Globus pallidus (tissue), 1 donor: ENCODE measurements at regions not wholly inside any gene's neighbourhood (a gene's known extent, or its start where the extent isn't known, plus 50 kb on each side); places are given as distances from the start of the nearest gene placed in this dataset.
"Not testable (repeated sequence)": the region's sequence is repeated elsewhere in the genome, so short reads cannot be mapped to it uniquely, and the experiment has no call there.

Source experiments
- DNase-seq: peaks from one replicate; pipeline ENCODE4 v3.0.0-alpha.2; 2015; ENCODE audit warnings: low spot score

DNA sequence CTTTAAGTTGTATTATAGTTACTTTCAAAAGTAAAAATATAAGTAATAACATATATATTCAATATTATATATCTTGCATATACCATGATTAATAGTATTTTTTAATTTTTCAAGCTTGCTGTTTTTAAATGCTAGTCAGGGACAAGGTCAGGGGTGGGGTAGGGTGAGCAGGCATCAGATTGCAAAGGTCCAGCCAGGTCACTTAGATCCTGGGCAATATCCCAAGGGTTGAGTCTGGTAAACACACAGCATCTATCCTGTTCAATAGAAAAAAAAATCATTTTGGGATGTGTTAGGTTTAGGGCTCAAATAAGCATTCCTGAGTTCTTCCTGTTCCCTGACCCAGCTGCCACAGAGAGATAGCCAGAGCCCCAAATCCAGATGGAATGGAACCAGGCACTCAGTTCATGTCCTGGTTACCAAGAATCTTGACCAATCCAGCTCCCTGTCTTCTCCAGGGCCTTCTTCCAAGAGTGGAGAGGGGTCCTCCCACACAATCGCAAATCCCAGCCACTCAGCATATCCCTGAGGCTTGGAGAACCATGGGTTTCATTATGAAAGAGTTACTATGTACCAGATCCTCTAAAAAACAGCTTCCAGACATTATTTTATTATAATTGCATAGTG lies 134.9 kb upstream of the TOP1 start:
- DNase-seq: no peak

DNA sequence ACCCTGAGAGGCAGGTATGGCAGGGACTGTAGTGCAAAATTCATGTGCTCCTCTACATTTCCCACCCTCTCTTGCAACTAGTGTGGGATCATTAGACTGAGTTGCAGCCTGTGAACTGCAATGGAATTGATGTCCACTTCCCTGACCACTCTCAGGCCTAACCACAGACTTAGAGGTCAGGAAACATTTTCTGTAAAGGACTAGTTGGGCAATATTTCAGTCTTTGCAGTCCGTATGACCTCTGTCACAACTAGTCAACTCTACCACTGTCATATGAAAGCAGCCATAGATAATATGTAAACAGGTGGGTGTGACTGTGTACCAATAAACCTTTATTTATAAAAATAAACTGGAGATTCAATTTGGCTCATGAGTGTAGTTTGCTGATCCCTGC lies 134.4 kb upstream of the TOP1 start:
- DNase-seq: no peak

DNA sequence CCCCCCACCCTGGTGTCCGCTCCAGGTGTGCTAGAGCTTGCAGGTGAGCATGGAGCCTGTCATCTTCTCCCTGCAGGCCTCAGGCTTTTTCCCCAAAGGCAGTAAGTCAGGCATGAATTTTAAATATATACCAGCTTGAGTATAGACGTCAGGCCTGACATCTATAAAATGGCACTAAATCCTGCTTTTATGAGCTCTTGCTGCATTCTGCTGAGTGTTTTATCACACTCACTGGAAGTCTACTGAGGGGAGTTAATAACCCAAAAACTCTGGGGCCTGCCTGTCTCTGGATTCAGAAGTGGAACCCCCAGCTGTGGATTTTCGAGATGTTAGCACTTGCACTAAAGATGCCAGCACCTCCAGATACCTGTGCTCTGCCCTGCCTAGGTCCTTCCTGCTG lies 133.4 kb upstream of the TOP1 start:
- DNase-seq: no peak

DNA sequence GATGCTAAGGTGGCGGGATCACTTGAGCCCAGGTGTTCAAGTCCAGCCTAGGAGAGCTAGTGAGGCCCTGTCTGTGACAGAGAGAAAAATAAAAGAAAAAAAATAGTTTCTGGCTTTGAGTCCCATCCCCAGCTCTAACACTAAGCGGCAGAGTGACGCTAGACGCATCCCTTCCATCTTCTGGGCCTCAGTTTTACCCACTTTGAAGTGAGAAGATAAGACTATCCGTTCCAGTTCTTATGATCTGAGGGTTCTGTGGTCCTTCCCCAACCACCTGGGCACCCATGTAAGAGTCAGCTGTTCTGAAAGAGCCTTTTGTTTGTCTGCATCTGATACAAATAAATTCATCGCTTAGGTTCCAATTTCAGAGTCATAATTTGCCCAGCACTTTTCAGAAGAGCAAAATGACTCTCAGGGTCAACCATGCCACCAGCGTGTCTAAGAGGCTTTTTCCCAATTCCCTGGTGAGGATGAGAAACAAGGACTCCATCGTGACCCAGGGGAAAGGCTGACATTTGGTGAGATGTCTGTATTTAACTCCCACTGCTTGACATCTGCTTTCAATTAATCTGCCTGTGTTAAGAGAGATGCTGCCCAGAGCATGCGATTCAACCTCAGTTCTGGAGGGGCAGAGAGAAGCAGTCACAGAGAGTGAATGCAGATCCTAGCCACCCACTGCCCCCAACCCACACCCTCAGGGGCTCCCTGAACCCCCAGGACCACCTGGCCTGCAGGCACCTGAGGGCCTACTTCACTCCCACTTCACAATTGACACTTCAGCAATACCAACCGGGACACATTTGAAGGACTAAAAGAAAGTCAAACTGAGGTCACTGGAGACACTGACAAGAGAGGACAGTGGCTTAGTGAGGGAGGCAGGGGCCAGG lies 131.6 kb upstream of the TOP1 start:
- DNase-seq: no peak

- no peak for DNase-seq
Observed at GRCh38 chr20:40899344-40899743, 129.3 kb upstream of the TOP1 start.

GRCh38 chr20:40900666-40901215 lies 127.9 kb upstream of the TOP1 start:
- no peak for DNase-seq

DNA sequence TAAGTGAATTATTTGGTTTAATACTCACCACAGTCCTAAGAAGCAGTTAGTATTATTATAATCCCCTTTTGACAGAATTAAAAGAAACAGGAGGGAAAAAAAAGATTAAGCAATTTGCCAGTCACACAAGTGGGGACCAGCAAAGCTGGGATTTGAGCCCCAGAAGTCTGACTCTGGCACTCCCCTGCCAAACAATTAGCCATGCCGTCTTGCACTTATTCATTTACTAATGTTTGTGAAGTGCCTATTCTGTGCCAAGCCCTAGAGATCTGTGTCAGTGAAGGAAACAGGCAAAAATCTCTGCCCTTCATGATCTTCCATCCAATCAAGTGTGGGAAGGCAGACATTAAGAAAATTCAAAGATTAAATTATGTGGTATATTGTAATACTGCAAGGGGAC lies 126.0 kb upstream of the TOP1 start:
- DNase-seq: peak; percentile 7

DNA sequence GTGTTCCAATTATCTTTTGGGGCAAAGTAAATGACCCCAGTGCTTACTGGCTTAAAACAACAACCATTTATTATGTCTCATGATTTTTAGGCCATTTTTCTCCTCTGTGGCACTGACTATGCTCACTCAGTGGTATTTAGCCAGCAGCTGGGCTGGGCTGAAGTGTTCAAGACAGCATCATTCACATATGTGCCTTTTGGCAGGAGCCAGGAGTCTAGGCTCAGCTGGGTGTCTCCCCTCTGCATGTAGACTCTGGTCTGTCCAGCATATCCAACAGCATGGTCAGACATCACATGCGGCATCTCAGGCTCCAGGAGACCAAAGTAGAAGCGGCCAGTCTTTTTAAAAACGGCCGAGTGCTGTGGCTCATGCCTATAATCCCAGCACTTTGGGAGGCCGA lies 120.3 kb upstream of the TOP1 start:
- no peak for DNase-seq

DNA sequence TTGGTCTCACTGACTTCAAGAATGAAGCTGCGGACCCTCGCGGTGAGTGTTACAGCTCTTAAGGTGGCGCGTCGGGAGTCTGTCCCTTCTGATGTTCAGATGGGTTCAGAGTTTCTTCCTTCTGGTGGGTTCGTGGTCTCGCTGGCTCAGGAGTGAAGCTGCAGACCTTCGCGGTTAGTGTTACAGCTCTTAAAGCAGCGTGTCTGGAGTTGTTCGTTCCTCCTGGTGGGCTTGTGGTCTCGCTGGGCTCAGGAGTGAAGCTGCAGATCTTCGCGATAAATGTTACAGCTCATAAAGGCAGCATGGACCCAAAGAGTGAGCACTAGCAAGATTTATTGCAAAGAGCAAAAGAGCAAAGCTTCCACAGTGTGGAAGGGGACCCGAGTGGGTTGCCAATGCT lies 119.1 kb upstream of the TOP1 start:
- not testable (repeated sequence) for DNase-seq

GRCh38 chr20:40910436-40910835 lies 118.2 kb upstream of the TOP1 start:
- DNase-seq: not testable (repeated sequence)

DNA sequence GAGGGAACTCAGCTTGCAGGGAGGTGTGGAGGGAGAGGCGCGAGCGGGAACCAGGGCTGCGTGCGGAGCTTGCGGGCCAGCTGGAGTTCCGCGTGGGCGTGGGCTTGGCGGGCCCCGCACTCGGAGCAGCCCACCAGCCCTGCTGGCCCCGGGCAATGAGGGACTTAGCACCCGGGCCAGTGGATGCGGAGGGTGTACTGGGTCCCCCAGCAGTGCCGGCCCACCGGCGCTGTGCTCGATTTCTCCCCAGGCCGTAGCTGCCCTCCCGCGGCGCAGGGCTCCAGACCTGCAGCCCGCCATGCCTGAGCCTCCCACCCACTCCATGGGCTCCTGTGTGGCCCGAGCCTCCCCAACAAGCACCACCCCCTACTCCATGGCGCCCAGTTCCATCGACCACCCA lies 117.5 kb upstream of the TOP1 start:
- DNase-seq: not testable (repeated sequence)

- no peak for DNase-seq
Observed at GRCh38 chr20:40913224-40914185, 115.1 kb upstream of the TOP1 start.

GRCh38 chr20:40915756-40916155 lies 112.9 kb upstream of the TOP1 start:
- DNase-seq: no peak

DNA sequence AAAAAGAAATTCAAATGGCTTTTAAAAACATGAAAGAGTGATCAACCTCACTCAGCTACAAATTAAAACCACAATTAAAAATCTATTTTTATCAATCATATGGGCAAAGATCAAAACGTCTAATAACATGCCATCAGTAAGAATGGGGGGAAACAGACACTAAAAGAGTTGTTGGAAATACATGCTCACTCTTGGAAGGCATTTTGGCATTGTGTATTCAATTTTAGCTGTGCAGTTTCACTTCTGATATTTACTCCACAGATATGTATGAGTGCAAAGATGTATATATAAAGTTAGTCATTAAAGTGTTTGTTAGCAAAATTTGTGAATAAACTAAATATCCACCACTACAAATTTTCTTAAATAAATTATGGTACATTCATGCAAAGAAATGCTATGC lies 112.3 kb upstream of the TOP1 start:
- DNase-seq: no peak

DNA sequence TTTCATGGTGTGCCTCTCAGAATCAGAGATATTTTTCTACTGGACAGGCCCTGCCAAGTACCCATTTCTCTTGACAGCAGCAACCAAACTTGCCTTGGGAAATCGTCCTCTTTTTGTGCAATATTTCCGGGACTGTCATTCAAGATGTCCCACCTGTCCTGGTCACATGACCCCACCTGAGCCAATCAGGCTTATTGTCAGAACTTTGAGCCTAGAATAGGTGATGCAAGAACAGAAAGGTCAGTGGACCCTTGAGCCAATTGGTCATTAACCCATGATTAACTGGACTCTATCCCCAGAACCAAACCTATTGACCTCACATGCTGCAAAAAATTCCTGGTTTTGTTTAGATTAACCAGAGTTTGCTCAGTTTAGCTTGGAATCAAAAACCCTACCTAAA lies 108.3 kb upstream of the TOP1 start:
- no peak for DNase-seq

GRCh38 chr20:40922865-40923264 lies 105.8 kb upstream of the TOP1 start:
- no peak for DNase-seq

- DNase-seq: no peak
Observed at GRCh38 chr20:40925829-40926510, 102.7 kb upstream of the TOP1 start.

- no peak for DNase-seq
Observed at GRCh38 chr20:40926928-40927327, 101.7 kb upstream of the TOP1 start.

GRCh38 chr20:40930561-40930960 lies 98.1 kb upstream of the TOP1 start:
- DNase-seq: no peak

DNA sequence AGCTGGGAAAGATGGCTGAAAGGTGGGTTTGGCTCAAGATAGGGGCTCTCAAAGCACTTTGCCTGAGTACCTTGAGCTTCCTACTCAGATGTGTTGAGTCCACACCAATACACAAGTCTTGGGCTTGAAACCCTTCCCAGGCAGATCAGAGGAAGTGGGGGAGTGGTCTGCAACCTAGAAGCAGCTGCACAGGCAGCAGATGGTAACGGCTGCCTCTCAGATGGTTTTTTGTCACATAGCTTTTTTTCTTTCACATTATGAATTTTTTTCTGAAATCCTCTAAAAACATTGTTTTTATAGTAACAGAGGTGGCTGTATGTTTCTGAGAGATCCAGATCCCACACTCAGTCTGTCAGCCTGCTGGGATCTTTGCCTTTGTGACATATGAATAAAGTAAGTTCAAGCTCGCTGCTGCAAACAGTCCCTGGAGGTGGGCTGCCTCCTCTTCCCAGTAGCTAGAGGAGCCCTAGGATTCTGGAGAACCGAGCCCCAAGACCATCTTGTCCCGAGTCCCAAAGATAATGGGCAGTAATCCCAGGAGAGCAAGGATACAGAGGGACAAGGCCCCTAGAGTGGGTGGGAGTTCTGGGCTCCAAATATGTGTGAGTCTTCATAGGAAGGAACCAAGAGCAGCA lies 97.1 kb upstream of the TOP1 start:
- no peak for DNase-seq

DNA sequence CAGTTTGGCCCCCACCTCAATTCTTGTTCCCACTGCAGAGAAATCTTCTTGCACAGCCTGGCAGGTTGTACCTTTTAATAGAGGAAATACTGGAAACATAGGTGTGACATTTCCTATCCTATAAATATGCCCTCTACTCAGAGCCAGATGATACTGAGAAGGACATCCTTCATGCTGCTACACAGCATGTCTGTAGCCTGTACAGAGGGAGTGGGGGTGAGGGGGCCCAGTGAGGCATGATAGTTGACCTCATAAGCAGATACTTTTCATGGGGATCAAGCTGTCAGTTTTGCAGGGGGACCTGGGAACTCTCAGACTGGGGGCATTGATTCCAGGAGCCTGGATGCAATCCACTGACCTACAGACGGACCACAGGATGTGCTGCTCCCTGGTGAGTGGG lies 96.2 kb upstream of the TOP1 start:
- DNase-seq: no peak
